Bronchial epithelial cell (primary cell): ENCODE measurements at regions not wholly inside any gene's neighbourhood (a gene's known extent, or its start where the extent isn't known, plus 50 kb on each side); places are given as distances from the start of the nearest gene placed in this dataset.

ENCODE experiments used
- DNase-seq: peaks from one replicate; pipeline ENCODE4 v3.0.0-alpha.2; 2010; ENCODE audit warnings: low read depth
- FAIRE-seq: peaks from 2 replicates; lab custom pipeline; 2011; peaks lifted over from hg19 to GRCh38; lab: Jason Lieb, UNC
- H3K27me3 ChIP-seq: 2 replicates; pipeline ENCODE4 v1.5.1; 2011; ENCODE audit warnings: low read length; ENCODE audit not compliant: control insufficient read depth, insufficient read depth
- H3K36me3 ChIP-seq: 2 replicates; pipeline ENCODE4 v1.5.1; 2011; ENCODE audit warnings: low read length; ENCODE audit not compliant: control insufficient read depth, insufficient read depth
- H3K4me3 ChIP-seq: 2 replicates; pipeline ENCODE4 v1.5.1; 2011; ENCODE audit warnings: mild to moderate bottlenecking, low read depth, low read length, control low read depth
- TF ChIP-seq, protein P1 (sequence below): IDR thresholded peaks from 2 replicates; pipeline ENCODE4 v1.5.1; 2011; ENCODE audit warnings: mild to moderate bottlenecking, moderate library complexity, low read length, control low read depth, inconsistent platforms; ENCODE audit not compliant: insufficient read depth, severe bottlenecking

DNA sequence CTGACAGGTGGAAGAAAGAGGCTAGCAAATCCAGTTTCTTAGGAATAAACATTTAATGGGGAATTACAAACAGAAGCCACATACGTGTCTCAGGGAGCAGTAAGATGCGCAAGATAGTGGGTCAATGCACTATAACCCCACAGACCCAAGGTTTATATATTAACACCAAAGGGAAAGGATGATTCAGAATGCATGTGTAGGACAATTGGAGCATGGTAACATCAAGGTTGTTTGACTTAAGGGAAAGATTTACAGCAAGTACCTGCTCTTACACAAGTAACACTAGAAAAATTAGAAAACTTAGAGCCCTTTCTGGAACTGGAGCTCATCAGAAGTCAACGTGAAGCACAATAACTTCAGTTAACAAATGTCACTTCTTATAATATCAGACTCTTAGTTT is 161.1 kb upstream of the ZWINT start:
- no peaks in the 10 kb centered on the region for H3K27me3 ChIP-seq
- TF ChIP-seq, protein P1, sequence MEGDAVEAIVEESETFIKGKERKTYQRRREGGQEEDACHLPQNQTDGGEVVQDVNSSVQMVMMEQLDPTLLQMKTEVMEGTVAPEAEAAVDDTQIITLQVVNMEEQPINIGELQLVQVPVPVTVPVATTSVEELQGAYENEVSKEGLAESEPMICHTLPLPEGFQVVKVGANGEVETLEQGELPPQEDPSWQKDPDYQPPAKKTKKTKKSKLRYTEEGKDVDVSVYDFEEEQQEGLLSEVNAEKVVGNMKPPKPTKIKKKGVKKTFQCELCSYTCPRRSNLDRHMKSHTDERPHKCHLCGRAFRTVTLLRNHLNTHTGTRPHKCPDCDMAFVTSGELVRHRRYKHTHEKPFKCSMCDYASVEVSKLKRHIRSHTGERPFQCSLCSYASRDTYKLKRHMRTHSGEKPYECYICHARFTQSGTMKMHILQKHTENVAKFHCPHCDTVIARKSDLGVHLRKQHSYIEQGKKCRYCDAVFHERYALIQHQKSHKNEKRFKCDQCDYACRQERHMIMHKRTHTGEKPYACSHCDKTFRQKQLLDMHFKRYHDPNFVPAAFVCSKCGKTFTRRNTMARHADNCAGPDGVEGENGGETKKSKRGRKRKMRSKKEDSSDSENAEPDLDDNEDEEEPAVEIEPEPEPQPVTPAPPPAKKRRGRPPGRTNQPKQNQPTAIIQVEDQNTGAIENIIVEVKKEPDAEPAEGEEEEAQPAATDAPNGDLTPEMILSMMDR = no peak
- DNase-seq = no peak
- no peaks in the 10 kb centered on the region for H3K36me3 ChIP-seq
- H3K4me3 ChIP-seq = no peak overlapping the region
- FAIRE-seq = no peak

DNA sequence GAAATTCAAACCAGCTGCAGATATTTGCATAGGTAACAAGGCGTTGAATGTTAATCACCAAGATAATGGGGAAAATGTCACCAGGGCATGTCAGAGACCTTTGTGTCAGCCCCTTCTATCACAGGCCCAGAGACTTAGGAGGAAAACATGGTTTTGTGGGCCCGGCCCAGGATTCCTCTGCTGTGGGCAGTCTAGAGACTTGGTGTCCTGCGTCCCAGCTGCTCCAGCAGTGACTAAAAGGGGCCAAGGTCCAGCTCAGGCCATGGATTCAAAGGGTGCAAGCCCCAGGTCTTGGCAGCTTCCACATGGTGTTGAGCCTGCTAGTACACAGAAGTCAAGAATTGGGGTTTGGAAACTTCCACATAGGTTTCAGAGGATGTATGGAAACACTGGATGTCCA is 147.5 kb upstream of the ZWINT start:
- TF ChIP-seq, protein P1 = no peak
- H3K4me3 ChIP-seq = no peak overlapping the region
- DNase-seq = no peak
- H3K36me3 ChIP-seq = no peaks in the 10 kb centered on the region
- FAIRE-seq = no peak
- no peaks in the 10 kb centered on the region for H3K27me3 ChIP-seq

DNA sequence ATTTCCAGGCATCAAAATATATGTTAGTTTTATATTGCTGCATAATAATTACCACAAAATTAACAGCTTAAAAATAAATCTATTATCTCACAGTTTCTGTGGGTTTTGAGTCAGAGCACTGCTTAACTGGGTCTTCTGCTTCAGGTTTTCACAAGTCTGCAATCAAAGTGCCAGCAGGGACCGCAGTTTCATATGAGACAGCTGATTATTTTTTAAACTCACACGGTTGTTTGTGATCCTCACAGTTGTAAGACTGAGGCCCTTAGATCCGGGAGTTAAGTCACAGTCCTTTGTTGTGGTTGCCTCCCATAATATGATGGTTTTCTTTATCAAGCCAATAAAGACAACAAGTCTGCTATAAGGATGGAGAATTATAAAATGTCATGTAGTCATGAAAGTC is 146.0 kb upstream of the ZWINT start:
- FAIRE-seq (no peak), DNase-seq (no peak)
- H3K27me3 ChIP-seq = no peaks in the 10 kb centered on the region
- H3K4me3 ChIP-seq = no peak overlapping the region
- TF ChIP-seq, protein P1 = no peak
- H3K36me3 ChIP-seq = no peaks in the 10 kb centered on the region

DNA sequence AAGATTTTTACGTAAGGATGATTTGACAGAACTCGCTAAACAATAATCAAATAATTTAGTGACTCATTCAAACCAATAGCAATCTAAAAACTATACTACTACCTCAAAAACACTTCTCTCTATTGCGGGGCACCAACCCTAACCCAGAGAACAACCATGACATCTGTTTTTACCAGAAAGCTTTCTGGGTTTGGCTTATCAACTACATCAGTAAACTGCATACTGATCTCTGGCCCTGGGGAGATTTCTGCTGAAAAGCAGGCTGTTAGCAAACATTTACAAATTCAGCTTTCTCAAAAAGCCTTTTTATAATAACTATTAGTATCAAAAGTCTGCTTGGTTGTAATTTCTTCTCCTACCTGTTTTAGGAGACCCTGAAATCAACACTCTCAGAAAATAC is 144.5 kb upstream of the ZWINT start:
- TF ChIP-seq, protein P1 = no peak
- no peaks in the 10 kb centered on the region for H3K36me3 ChIP-seq
- H3K4me3 ChIP-seq = no peak overlapping the region
- DNase-seq (no peak), FAIRE-seq (no peak)
- no peaks in the 10 kb centered on the region for H3K27me3 ChIP-seq

DNA sequence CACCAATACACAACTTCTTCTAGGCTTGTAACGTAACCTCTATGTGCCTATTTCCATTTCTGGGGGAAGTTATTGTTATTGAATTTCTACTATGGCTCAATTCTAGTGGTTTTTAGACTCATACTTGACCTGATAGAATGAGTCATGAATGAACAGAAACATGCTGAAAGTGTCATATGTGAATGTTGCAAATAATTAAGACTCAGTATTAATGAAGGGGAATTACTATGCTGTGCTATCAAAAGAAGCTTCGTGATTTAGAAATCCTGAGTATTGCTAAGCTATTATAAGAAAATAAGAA is 135.1 kb upstream of the ZWINT start:
- Histone ChIP-seq H3K36me3 (no peaks in the 10 kb centered on the region), H3K4me3 (no peak overlapping the region), H3K27me3 (no peaks in the 10 kb centered on the region)
- TF ChIP-seq, protein P1 = no peak
- FAIRE-seq (no peak), DNase-seq (no peak)

DNA sequence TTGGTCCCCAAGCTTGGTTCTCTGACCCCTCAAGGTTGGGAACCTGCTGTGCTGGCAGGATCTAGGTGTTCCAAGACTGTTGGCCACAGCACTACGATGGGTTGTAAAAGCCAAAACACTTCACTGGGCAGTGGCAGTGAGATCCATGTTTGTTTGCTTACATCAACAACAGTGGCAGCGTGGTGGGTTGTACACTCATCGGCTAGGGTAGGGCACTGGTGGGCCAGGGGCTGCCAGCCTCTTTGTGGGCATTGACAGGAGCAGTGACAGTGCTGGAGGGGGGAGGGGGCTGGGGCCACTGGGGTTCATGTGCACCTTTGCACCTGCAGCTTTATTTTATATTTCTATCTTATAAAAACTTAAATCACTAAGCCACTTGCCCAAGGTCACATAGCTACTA is 126.7 kb upstream of the ZWINT start:
- Histone ChIP-seq H3K36me3 (no peaks in the 10 kb centered on the region), H3K4me3 (no peak overlapping the region), H3K27me3 (no peaks in the 10 kb centered on the region)
- TF ChIP-seq, protein P1 = no peak
- DNase-seq (no peak), FAIRE-seq (no peak)
